Endothelial cell (in vitro differentiated cells): ENCODE measurements at regions not wholly inside any gene's neighbourhood (a gene's known extent, or its start where the extent isn't known, plus 50 kb on each side); places are given as distances from the start of the nearest gene placed in this dataset.
"Not testable (repeated sequence)": the region's sequence is repeated elsewhere in the genome, so short reads cannot be mapped to it uniquely, and the experiment has no call there.

Experiments
- DNase-seq: peaks from one replicate; pipeline ENCODE4 v3.0.0; 2021; ENCODE audit warnings: low spot score
- H3K27ac Mint-ChIP-seq: one replicate; pipeline ENCODE4 v1.8.0; 2021; ENCODE audit warnings: mixed read lengths, inconsistent platforms; ENCODE audit not compliant: unreplicated experiment
- H3K27me3 Mint-ChIP-seq: one replicate; pipeline ENCODE4 v1.8.0; 2021; ENCODE audit warnings: mild to moderate bottlenecking, moderate library complexity, mixed read lengths, inconsistent platforms; ENCODE audit not compliant: unreplicated experiment
- H3K36me3 Mint-ChIP-seq: one replicate; pipeline ENCODE4 v1.8.0; 2021; ENCODE audit warnings: mild to moderate bottlenecking, low read depth, mixed read lengths, inconsistent platforms; ENCODE audit not compliant: unreplicated experiment
- H3K4me1 Mint-ChIP-seq: one replicate; pipeline ENCODE4 v1.8.0; 2021; ENCODE audit warnings: mild to moderate bottlenecking, mixed read lengths, inconsistent platforms; ENCODE audit not compliant: unreplicated experiment
- H3K4me3 Mint-ChIP-seq: one replicate; pipeline ENCODE4 v1.8.0; 2021; ENCODE audit warnings: mild to moderate bottlenecking, mixed read lengths, inconsistent platforms; ENCODE audit not compliant: unreplicated experiment
- H3K9me3 Mint-ChIP-seq: one replicate; pipeline ENCODE4 v1.8.0; 2021; ENCODE audit warnings: mixed read lengths, inconsistent platforms; ENCODE audit not compliant: unreplicated experiment
- TF ChIP-seq, protein P1 (sequence below): fragments of 200-600 bp; sonication (generic); IDR thresholded peaks from one replicate; pipeline ENCODE4 v1.5.0; 2021; ENCODE audit warnings: antibody characterized with exemption; ENCODE audit not compliant: unreplicated experiment

DNA sequence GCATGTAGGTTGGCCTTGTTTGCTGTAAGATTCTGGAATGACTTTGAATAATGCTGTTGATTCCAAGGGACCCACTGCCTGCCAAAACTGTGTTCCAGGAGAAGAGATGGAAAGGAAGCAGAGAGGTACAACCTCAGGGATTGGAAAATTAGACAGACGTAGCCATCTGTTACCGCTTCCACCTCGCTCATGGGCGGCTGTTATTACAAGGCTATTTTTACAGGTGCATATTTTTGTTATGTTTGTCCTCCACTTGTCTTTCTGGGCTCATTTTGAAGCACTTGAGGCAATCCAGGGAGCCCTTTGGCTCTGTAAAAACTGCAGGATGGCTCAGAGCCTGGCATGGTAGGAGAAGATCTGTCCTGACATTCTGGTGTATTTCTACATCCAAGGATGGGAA lies 276.4 kb upstream of the TMTC4 start:
- TF ChIP-seq, protein P1, sequence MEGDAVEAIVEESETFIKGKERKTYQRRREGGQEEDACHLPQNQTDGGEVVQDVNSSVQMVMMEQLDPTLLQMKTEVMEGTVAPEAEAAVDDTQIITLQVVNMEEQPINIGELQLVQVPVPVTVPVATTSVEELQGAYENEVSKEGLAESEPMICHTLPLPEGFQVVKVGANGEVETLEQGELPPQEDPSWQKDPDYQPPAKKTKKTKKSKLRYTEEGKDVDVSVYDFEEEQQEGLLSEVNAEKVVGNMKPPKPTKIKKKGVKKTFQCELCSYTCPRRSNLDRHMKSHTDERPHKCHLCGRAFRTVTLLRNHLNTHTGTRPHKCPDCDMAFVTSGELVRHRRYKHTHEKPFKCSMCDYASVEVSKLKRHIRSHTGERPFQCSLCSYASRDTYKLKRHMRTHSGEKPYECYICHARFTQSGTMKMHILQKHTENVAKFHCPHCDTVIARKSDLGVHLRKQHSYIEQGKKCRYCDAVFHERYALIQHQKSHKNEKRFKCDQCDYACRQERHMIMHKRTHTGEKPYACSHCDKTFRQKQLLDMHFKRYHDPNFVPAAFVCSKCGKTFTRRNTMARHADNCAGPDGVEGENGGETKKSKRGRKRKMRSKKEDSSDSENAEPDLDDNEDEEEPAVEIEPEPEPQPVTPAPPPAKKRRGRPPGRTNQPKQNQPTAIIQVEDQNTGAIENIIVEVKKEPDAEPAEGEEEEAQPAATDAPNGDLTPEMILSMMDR = no peak
- Mint-ChIP-seq H3K4me3 (no peak overlapping the region), H3K27me3 (peaks cover 6% of the 10 kb centered on the region), H3K27ac (no peak overlapping the region), H3K9me3 (no peaks in the 10 kb centered on the region), H3K4me1 (peaks cover 8% of the 10 kb centered on the region), H3K36me3 (no peaks in the 10 kb centered on the region)
- DNase-seq = no peak

DNA sequence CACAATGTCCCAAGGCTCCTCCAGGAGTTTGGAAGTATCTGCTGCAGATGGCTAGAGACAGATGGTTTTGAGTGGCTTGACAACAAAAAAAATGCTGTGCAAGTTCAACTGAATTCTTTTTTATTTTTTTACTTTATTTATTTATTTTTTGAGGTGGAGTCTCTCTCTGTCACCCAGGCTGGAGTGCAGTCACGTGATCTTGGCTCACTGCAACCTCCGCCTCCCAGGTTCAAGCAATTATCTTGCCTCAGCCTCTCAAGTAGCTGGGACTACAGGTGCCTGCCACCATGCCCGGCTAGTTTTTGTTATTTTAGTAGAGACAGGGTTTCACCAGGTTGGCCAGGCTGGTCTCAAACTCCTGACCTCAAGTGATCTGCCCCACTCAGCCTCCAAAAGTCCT lies 274.3 kb upstream of the TMTC4 start:
- not testable (repeated sequence) for H3K4me3 Mint-ChIP-seq, H3K27ac Mint-ChIP-seq, H3K9me3 Mint-ChIP-seq, DNase-seq, H3K27me3 Mint-ChIP-seq, H3K4me1 Mint-ChIP-seq, H3K36me3 Mint-ChIP-seq

DNA sequence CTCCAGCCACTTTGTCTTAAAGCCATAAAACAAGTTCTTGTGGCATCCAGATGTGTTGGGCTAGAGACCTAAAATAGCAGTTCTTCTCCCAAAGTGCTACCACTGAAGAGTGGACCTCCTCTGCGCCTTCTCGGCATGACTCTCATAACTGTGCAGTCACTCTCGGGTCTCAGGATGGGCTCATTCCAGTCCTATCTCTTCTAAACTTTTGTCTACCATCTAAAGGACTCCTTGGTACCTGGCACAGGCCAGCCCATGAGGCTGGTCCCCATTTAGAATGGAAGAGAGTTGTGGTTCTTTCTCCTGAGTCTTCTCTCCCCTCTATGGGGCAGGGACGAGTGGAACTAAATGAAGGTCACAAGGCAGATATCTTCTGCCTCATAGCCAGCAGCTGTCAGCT lies 272.0 kb upstream of the TMTC4 start:
- Mint-ChIP-seq H3K27me3 (peaks cover 4% of the 10 kb centered on the region), H3K36me3 (no peaks in the 10 kb centered on the region), H3K4me1 (no peaks in the 10 kb centered on the region), H3K4me3 (no peak overlapping the region), H3K27ac (no peak overlapping the region), H3K9me3 (no peaks in the 10 kb centered on the region)
- TF ChIP-seq, protein P1 = no peak
- no peak for DNase-seq

DNA sequence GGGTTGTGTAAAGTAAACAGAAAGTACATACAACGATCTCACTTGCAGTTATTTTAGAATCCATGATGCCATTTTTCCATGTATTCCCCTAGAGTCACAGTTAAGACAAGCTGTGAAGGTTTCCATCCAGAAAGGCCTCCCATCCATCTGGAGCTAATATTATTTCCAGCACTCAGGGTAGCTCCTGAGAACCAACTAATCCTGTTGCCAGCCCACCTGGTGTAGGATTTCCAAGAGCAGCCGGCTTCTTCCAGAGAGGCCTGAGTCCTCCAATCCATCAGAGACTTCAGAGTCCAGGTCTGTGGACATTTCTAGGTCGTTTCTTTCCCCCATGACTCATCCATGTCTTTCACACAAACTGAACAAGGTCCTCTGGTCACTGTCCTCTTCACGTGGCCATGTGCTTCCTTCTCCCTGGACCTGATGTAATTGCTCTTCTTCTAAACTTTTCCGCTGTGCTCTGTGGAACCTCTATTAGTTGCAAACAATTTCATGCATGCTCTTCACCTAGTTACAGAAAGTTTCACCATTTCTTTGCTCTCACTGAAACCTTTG lies 270.3 kb upstream of the TMTC4 start:
- Mint-ChIP-seq H3K9me3 (no peaks in the 10 kb centered on the region), H3K4me1 (no peaks in the 10 kb centered on the region), H3K36me3 (no peaks in the 10 kb centered on the region), H3K27ac (no peak overlapping the region), H3K27me3 (peaks cover 4% of the 10 kb centered on the region), H3K4me3 (no peak overlapping the region)
- TF ChIP-seq, protein P1 = no peak
- no peak for DNase-seq

DNA sequence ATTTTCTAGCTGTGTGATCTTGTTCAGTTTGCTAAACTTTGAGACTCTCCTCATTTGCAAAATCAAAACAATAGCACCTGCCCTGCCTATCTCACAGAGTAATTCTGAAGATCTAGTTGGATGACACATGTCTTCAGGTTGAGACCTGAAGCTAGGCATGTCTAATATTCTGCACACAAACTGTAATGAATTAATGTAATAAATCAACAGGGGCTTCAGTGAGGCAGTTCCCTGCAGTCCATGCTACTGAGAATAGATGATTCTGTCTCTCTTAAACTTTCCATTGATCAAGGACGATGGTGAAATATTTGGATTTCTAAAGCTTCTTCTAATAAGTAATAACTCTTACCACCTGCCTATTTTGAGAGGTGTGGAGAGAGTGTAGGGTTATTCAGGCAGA lies 268.1 kb upstream of the TMTC4 start:
- no peak overlapping the region for H3K27ac Mint-ChIP-seq
- no peaks in the 10 kb centered on the region for H3K36me3 Mint-ChIP-seq
- no peak overlapping the region for H3K4me3 Mint-ChIP-seq
- H3K4me1 Mint-ChIP-seq = no peaks in the 10 kb centered on the region
- TF ChIP-seq, protein P1 = no peak
- peaks cover 4% of the 10 kb centered on the region for H3K27me3 Mint-ChIP-seq
- H3K9me3 Mint-ChIP-seq = no peaks in the 10 kb centered on the region
- DNase-seq = no peak
